GM18505 (cell line): ENCODE measurements at regions not wholly inside any gene's neighbourhood (a gene's known extent, or its start where the extent isn't known, plus 50 kb on each side); places are given as distances from the start of the nearest gene placed in this dataset.

Experiments
- ATAC-seq: cut with Tn5 transposase; IDR thresholded peaks from one replicate; pipeline ENCODE4 v1.9.1; 2021; ENCODE audit not compliant: unreplicated experiment
- POLR2A ChIP-seq: IDR thresholded peaks from 4 replicates; pipeline ENCODE4 v1.6.1; 2011; ENCODE audit warnings: borderline replicate concordance; ENCODE audit not compliant: insufficient read depth, insufficient read length; ENCODE audit errors: extremely low read depth

DNA sequence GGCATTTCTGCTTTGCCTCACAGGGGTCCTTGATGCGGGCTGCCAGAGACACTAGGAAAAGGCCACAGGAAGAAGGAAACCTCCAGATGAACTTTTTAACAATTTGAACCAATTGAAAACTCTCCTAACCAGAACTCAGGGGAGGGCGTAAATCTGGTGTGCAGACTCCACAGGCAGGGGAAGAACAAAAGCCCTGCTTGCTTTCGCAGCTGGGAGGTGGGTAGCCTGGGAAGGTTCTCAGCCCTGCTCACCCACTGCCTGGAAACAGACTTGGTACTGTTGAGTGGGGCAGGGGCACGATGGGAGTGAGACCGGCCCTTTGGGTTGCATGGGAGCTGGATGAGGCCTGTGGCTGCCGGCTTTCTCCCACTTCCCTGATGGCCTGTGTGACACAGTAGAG is 237.8 kb upstream of the TLE4 start:
- no peak for ATAC-seq
- no peak for TF ChIP-seq POLR2A

DNA sequence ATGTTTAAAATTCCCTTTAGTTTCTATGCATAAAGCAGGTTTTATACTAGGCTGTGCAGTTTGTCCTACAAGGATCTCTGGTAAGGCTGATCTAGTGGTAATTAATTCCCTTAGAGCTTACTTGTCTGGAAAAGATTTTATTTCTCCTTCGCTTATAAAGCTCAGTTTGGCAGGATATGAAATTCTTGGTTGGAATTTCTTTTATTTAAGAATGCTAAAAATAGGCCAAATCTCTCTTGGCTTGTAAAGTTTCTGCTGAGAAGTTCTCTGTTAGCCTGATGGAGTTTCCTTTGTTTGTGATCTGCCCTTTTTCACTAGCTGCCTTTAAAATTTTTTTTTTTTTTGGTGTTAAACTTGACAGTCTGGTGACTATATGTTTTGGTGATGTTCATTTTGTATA is 237.1 kb upstream of the TLE4 start:
- no peak for ATAC-seq
- no peak for TF ChIP-seq POLR2A

DNA sequence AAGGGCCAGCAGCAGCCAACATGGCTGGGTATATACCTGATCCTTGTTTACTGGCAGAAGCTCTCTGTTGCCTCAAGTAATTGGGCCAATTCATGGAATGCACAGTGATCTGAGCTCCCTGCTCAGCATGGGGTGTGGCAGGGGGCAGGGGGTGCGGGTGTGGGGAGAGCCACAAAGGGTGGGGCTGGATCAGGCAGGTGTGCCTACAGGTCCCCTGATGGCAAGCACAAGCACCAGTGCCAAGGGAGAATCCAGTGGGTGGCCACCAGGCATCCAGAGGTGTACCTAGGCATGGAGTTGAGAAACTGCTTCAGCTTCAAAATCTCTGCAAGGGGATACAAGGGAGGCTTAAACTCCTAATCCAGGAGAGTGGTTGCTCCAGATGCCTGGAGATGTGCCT is 235.8 kb upstream of the TLE4 start:
- no peak for ATAC-seq
- TF ChIP-seq POLR2A = no peak

DNA sequence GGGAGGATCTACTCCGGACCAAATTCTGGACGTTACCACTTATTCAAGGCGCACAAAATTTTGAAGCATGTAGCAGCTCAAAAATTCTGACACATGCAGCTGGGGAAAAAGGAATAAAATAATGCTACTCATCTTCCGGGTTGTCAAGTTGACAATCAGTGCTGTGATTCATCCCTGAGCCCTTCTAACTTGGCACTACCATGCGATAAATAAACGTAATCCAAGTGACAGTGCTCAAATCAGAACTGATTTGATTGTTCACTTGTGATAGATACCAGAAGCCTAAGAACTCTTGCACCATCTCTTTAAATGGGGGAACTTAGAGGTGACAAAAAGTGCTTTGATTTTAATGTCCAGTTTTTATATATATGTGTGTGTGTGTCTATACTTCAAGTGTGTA is 230.2 kb upstream of the TLE4 start:
- TF ChIP-seq POLR2A = no peak
- no peak for ATAC-seq

DNA sequence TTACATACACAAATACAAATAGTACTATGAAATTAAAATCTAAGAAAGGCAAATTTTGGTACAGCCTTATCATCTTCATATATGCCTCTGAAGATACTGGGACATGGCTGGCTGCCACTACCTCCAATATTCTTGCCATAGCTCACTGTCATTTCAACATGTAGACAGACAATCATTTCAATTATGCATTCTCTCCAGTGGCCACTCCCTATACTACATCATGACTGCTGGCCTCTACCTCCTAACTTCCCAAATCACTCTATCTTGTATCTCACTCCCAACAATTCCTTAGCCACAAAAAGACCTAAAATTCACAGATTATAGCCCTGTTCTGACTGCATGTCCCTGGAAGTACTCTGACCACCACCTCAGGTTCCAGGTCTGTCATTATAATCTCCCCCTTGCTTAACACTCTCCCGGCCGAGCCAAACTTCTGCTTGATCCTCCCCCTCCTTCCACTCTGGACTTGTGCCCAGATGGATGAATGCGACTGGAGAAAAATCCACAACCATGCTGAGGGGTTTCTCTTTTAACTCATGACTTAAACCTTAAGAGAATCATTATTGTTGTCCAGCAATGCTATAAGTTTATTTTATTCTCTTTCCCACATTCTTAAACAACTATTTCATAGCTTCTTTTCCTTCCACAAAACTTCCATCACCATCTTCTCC is 225.3 kb upstream of the TLE4 start:
- no peak for TF ChIP-seq POLR2A
- no peak for ATAC-seq

DNA sequence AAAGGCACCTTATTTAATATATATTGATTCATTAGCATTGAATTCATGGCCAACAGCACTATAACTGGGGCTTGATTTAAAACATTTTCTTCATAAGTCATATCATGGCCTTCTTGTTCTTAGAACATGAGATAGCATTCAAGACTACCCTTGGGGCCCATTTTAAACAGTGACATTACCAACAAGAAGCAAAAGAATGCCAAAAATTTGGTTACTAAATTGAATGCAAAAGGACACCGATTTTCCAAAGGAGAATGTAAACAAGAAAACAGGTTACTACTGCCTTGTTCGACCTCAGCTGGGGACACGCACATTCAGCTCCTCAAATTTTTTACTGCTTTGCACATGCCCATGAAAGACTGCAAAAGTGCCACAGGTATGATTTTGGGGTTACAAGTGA is 219.4 kb upstream of the TLE4 start:
- no peak for TF ChIP-seq POLR2A
- no peak for ATAC-seq

DNA sequence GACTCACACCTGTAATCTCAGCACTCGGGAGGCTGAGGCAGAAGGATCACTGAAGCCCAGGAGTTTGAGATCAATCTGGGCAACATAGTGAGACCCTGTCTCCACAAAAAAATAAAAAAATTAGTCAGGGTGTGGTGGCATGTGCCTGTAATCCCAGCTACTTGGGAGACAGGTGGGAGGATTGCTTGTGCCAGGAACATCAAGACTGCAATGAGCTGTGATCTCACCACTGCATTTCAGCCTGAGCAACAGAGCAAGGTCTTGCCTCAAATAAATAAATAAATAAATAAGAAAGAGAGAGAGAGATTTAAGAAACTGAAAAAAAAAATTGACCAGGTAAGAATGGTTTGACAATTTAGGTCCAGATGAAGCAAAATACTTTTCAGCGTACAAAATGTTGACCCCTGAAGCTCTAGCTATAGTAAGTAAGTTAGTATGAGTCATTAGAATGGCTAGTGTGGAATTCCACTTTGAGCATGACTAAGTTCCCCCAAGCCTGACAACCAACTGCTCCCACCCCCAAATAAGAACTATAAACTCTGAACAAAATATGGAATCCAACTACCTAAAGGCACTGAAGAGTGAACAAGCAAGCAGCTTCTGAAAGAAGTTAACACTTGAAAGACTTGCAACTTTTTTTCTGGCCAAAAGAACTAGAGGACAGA is 217.8 kb upstream of the TLE4 start:
- no peak for TF ChIP-seq POLR2A
- ATAC-seq = no peak

DNA sequence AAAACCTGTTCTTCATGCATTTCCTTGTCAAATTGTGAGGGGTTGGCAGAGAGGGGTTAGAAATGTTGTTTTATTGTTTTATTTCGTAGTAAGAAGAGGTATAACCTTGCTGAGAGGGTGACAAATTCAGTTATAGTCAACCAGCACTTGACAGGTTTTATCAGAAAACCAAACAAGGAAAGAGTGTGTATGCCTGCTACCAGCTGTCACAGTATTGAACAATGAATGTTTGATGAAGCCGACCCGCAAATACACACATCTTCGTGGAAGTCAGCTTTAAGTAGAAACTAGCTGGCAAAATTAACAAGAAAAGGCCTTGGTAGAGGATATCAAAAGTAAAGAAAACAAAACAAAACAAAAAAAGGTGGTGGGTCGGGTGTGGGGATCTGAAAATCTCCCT is 214.6 kb upstream of the TLE4 start:
- no peak for ATAC-seq
- TF ChIP-seq POLR2A = no peak

DNA sequence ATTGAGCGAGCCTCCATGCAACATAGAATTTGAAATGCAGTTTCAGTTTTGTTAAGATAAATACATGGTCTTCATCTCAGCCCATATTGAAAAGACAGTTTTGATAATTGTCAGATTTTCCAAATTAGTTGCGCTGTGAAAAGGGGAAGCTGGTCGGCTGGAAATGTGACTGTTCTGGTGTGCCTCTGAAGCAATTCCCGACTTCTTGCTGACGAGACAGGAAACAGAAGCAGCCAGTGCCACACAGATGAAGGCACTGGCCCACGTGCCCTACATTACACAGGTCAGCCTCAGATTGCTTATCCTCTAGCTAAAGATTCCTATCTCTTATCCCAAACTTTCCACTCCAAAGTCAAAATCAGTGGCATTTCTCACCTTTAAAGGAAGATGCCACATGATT is 214.1 kb upstream of the TLE4 start:
- ATAC-seq = no peak
- TF ChIP-seq POLR2A = no peak

DNA sequence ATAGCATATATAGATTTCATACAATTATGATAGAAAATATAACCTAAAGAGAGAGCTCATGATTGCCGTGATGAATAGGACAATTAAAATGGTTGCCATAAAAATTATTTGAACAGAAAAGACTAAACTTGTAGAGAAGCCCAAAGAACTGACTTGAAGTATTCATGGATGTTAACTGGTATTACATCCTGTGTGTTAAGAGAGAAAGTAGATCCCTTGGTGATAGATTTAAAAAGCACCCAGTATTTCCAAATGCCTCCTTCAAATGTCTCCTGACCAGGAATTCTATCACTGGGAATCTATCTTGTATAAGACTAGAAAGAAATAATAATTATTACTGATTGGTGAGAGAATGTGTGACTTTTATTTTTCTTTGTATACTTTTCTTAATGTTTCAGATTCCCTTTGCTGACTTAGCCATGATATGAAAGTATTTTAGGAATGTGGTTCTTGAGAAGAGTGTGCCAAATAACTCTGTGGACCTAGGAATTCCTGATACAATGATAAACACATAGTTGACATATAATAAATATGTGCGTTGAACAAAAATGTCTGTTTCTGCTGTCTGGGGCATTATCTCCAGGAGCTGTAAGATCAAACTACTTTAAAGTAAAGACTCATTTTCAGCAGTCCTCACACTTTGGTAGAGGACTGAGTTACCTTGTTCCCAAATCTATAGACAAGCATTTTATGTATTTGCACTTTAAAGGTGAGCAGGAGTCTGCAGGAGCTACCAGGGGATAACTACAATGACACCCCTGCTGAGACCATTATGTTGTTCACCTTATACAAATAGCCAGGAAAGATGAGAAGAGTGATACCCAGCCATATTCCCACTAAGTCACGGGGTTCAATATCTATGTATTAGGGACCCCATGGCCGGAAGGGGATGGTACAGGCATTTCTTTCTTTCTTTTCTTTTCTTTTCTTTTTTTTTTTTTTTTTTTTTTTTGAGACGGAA is 211.1 kb upstream of the TLE4 start:
- no peak for TF ChIP-seq POLR2A
- ATAC-seq = no peak

DNA sequence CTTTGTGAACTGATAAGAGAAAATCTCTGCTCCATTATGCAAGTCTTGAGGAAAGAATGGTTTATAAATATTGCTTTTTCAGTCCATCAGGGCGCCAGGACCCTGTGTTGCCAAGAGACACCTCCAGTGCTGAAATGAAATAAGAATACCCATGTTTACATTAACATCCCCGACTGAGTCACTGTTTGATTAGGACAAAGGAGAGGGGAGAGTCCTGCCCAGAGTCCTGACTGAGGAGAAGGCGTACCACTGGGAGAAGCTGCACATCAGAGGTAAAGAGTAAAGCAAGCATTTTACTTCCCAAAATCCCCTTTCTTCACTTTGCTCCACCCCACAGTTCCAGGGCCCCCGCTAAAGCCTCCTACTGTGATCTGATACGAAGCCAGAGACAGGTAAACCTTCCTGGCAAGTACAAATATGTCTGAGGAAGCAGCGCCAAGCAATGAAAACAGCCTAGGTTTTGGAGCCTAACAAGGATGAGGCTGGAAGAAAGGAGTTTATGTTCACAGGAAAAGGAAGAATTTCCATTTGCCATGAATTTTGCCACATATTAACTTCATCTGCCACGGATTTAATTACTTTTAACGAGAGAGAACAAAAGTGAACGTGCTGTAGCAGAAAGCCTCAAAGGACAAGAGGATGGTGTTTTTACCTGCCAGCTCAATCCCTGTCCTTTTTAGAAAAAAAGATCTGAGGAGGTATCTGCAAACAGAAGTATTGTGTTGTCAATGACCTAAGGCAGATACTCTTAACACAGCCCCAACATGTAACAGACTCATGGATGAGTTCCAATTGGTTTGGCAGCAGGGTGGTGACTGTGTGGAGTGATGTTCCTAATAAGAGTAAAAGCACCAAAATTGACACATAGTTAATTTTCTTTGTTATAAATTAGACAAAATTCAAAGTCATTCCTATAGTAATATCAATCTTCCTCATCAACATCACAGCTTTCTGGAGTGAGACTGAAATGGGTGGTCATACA is 209.4 kb upstream of the TLE4 start:
- no peak for ATAC-seq
- TF ChIP-seq POLR2A = no peak

DNA sequence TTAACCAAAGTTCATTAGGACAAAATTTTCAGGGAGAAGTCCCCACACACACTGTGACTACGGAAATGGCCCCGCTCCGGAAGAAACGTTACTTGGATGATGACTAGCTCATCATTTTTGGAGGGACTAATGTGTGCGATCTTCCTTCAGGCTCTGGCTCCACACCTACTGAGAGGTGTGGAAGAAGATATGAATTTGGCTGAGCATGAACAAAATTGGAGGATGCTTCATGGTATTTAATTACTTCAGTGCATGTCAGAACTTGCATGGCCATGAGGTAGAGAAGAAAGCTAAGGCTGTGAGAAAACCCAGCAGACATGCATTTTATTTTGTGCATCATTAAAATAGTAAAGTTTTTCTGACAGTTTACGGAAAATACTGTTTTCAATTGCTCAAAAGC is 202.1 kb upstream of the TLE4 start:
- TF ChIP-seq POLR2A = no peak
- no peak for ATAC-seq
